Right atrium auricular region (tissue), 2 donors: ENCODE measurements at regions not wholly inside any gene's neighbourhood (a gene's known extent, or its start where the extent isn't known, plus 50 kb on each side); places are given as distances from the start of the nearest gene placed in this dataset.

Experiments
- DNase-seq: peaks from one replicate; pipeline ENCODE4 v3.0.0-alpha.2; 2019; ENCODE audit warnings: low spot score
- H3K27ac ChIP-seq, 2 donors: fragments of 200-600 bp; sonication (generic); 1 replicate in 1 of 2; 2 replicates in 1 of 2; pipeline ENCODE4 v1.5.1; 2016 to 2019
- H3K27me3 ChIP-seq, 2 donors: fragments of 200-600 bp; sonication (generic); one replicate each; pipeline versions ENCODE4 v1.5.1 to v1.6.0; 2017 to 2019
- H3K36me3 ChIP-seq: fragments of 200-600 bp; sonication (generic); one replicate; pipeline ENCODE4 v1.5.1; 2016
- H3K4me1 ChIP-seq, 2 donors: fragments of 200-600 bp; sonication (generic); one replicate each; pipeline versions ENCODE4 v1.5.1 to v1.6.0; 2017 to 2019
- H3K4me3 ChIP-seq, 2 donors: fragments of 200-600 bp; sonication (generic); 1 replicate in 1 of 2; 2 replicates in 1 of 2; pipeline ENCODE4 v1.5.1; 2017 to 2019; ENCODE audit warnings: mild to moderate bottlenecking in 1 of 2, moderate library complexity in 1 of 2
- H3K9me3 ChIP-seq, 2 donors: fragments of 200-600 bp; sonication (generic); one replicate each; pipeline ENCODE4 v1.5.1; 2019
- TF ChIP-seq, protein P1 (sequence below), 2 donors: fragments of 200-600 bp; sonication (generic); IDR thresholded peaks; one replicate each; pipeline ENCODE4 v1.5.1; 2019; ENCODE audit warnings: antibody characterized with exemption in 2 of 2

DNA sequence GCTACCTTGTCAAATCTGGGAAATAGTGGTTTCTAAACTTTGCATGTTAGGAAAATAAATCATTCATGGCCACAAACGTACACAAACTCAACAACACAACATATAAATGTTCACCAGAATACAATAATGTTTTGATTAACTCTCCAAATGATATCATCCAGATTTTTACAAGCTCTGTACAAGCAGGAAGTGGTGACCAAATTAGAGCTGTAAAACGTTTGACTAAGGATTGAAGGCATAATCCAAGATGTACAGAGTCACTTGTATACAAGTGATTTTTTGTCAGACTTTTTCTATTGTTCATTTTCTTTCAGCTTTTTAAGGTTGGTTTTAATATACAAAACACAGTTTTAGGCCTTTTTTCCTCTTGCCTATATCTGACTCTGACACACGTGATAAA is 748.4 kb upstream of the GRM7 start:
- Histone ChIP-seq H3K4me1 (no peaks in the 10 kb centered on the region), H3K9me3 (no peaks in the 10 kb centered on the region), H3K27ac (no peak overlapping the region), H3K4me3 (no peak overlapping the region), H3K36me3 (no peaks in the 10 kb centered on the region), H3K27me3 (no peaks in the 10 kb centered on the region)
- DNase-seq, result no peak
- TF ChIP-seq, protein P1, sequence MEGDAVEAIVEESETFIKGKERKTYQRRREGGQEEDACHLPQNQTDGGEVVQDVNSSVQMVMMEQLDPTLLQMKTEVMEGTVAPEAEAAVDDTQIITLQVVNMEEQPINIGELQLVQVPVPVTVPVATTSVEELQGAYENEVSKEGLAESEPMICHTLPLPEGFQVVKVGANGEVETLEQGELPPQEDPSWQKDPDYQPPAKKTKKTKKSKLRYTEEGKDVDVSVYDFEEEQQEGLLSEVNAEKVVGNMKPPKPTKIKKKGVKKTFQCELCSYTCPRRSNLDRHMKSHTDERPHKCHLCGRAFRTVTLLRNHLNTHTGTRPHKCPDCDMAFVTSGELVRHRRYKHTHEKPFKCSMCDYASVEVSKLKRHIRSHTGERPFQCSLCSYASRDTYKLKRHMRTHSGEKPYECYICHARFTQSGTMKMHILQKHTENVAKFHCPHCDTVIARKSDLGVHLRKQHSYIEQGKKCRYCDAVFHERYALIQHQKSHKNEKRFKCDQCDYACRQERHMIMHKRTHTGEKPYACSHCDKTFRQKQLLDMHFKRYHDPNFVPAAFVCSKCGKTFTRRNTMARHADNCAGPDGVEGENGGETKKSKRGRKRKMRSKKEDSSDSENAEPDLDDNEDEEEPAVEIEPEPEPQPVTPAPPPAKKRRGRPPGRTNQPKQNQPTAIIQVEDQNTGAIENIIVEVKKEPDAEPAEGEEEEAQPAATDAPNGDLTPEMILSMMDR (IDR thresholded peaks at IDR 0.05), result no peak

- H3K4me1 ChIP-seq, result no peaks in the 10 kb centered on the region
- no peak overlapping the region for H3K4me3 ChIP-seq
- H3K27me3 ChIP-seq, result no peaks in the 10 kb centered on the region
- H3K36me3 ChIP-seq, result no peaks in the 10 kb centered on the region
- H3K27ac ChIP-seq, result no peak overlapping the region
- H3K9me3 ChIP-seq, result no peaks in the 10 kb centered on the region
- no peak for DNase-seq
- TF ChIP-seq, protein P1 (IDR thresholded peaks at IDR 0.05), result no peak
Measured at GRCh38 chr3:6113338-6113737, 747.6 kb upstream of the GRM7 start.

- Histone ChIP-seq H3K27ac (no peak overlapping the region), H3K36me3 (no peaks in the 10 kb centered on the region), H3K27me3 (no peaks in the 10 kb centered on the region), H3K4me1 (no peaks in the 10 kb centered on the region), H3K9me3 (no peaks in the 10 kb centered on the region), H3K4me3 (no peak overlapping the region)
- DNase-seq, result no peak
- TF ChIP-seq, protein P1 (IDR thresholded peaks at IDR 0.05), result no peak
Measured at GRCh38 chr3:6119367-6119766, 741.5 kb upstream of the GRM7 start.

GRCh38 chr3:6120786-6121185 is 740.1 kb upstream of the GRM7 start:
- DNase-seq, result no peak
- H3K9me3 ChIP-seq, result no peaks in the 10 kb centered on the region
- no peaks in the 10 kb centered on the region for H3K4me1 ChIP-seq
- H3K36me3 ChIP-seq, result no peaks in the 10 kb centered on the region
- H3K4me3 ChIP-seq, result no peak overlapping the region
- no peaks in the 10 kb centered on the region for H3K27me3 ChIP-seq
- no peak overlapping the region for H3K27ac ChIP-seq
- TF ChIP-seq, protein P1 (IDR thresholded peaks at IDR 0.05), result no peak

GRCh38 chr3:6124875-6125274 is 736.0 kb upstream of the GRM7 start:
- Histone ChIP-seq H3K27ac (no peak overlapping the region), H3K4me3 (no peak overlapping the region), H3K27me3 (no peaks in the 10 kb centered on the region), H3K9me3 (no peaks in the 10 kb centered on the region), H3K36me3 (no peaks in the 10 kb centered on the region), H3K4me1 (no peaks in the 10 kb centered on the region)
- no peak for DNase-seq
- TF ChIP-seq, protein P1 (IDR thresholded peaks at IDR 0.05), result no peak

DNA sequence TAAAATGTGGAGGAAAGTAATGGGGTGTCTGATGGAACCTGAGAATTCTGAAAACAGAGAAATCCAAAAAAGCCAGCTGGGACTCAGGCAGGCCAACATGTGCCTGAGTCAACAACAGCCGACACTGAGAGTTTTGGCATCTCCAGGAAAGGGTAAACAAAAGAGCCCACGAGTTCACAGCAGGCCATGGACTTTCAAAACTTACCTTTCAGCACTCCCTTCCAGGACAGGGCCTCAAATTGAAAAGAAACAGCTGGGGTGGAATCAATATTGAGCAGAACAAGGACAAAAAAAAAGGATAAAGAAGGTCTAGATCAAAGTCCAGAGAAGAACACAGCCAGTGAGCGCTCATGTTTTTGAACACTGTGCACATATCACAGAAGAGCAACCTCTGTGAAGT is 735.4 kb upstream of the GRM7 start:
- TF ChIP-seq, protein P1 (IDR thresholded peaks at IDR 0.05), result no peak
- H3K27ac ChIP-seq, result no peak overlapping the region
- H3K36me3 ChIP-seq, result no peaks in the 10 kb centered on the region
- DNase-seq, result no peak
- H3K27me3 ChIP-seq, result no peaks in the 10 kb centered on the region
- no peaks in the 10 kb centered on the region for H3K4me1 ChIP-seq
- H3K9me3 ChIP-seq, result no peaks in the 10 kb centered on the region
- H3K4me3 ChIP-seq, result no peak overlapping the region
